ENCODE measurements at regions not wholly inside any gene's neighbourhood (a gene's known extent, or its start where the extent isn't known, plus 50 kb on each side); places are given as distances from the start of the nearest gene placed in this dataset.

GRCh38 chr11:112457532-112457931, 196.9 kb upstream of the PLET1 start:
- Histone ChIP-seq H3K9me3 (no peaks in the 10 kb centered on the region), H3K27ac (no peak overlapping the region), H3K27me3 (no peaks in the 10 kb centered on the region), H3K36me3 (no peaks in the 10 kb centered on the region), H3K4me1 (no peaks in the 10 kb centered on the region), H3K4me3 (no peak overlapping the region)
- no peak for TF ChIP-seq EP300 (IDR thresholded peaks at IDR 0.05)
- TF ChIP-seq POLR2A (IDR thresholded peaks at IDR 0.05), result no peak
- TF ChIP-seq POLR2AphosphoS5 (IDR thresholded peaks at IDR 0.05), result no peak
- no peak for TF ChIP-seq CTCF (IDR thresholded peaks at IDR 0.05)
- no peak for ATAC-seq
- 90 to 97% methylated on average over 2 of the region's 2 CpGs for WGBS, 2 donors (ENCODE audit: low coverage in 1 of 2)

- H3K4me3 ChIP-seq, result no peak overlapping the region
- H3K27me3 ChIP-seq, result no peaks in the 10 kb centered on the region
- no peak overlapping the region for H3K27ac ChIP-seq
- no peak for TF ChIP-seq EP300 (IDR thresholded peaks at IDR 0.05)
- no peak for TF ChIP-seq CTCF (IDR thresholded peaks at IDR 0.05)
- TF ChIP-seq POLR2A (IDR thresholded peaks at IDR 0.05), result no peak
- no peak for TF ChIP-seq POLR2AphosphoS5 (IDR thresholded peaks at IDR 0.05)
- no peaks in the 10 kb centered on the region for H3K4me1 ChIP-seq
- 79 to 86% methylated on average over 4 of the region's 4 CpGs for WGBS, 2 donors (ENCODE audit: low coverage in 1 of 2)
- H3K9me3 ChIP-seq, result no peaks in the 10 kb centered on the region
- ATAC-seq, result no peak
- H3K36me3 ChIP-seq, result no peaks in the 10 kb centered on the region
Measured at GRCh38 chr11:112459001-112459400, 198.3 kb upstream of the PLET1 start.

GRCh38 chr11:112460141-112460540, 199.5 kb upstream of the PLET1 start:
- Histone ChIP-seq H3K36me3 (no peaks in the 10 kb centered on the region), H3K27ac (no peak overlapping the region), H3K4me1 (no peaks in the 10 kb centered on the region), H3K27me3 (no peaks in the 10 kb centered on the region), H3K9me3 (no peaks in the 10 kb centered on the region), H3K4me3 (no peak overlapping the region)
- TF ChIP-seq POLR2AphosphoS5 (IDR thresholded peaks at IDR 0.05) (no peak), POLR2A (IDR thresholded peaks at IDR 0.05) (no peak), EP300 (IDR thresholded peaks at IDR 0.05) (no peak), CTCF (IDR thresholded peaks at IDR 0.05) (no peak)
- no peak for ATAC-seq
- WGBS, 2 donors (ENCODE audit: low coverage in 1 of 2), result 82 to 86% methylated on average over 5 of the region's 5 CpGs

- Histone ChIP-seq H3K36me3 (no peaks in the 10 kb centered on the region), H3K4me1 (no peaks in the 10 kb centered on the region), H3K27ac (no peak overlapping the region), H3K4me3 (no peak overlapping the region), H3K27me3 (no peaks in the 10 kb centered on the region), H3K9me3 (no peaks in the 10 kb centered on the region)
- no peak for ATAC-seq
- TF ChIP-seq EP300 (IDR thresholded peaks at IDR 0.05) (no peak), CTCF (IDR thresholded peaks at IDR 0.05) (no peak), POLR2A (IDR thresholded peaks at IDR 0.05) (no peak), POLR2AphosphoS5 (IDR thresholded peaks at IDR 0.05) (no peak)
- 80% methylated on average over 1 of the region's 1 CpG; no CpG with 5 or more reads in 1 of the 2 donors for WGBS, 2 donors (ENCODE audit: low coverage in 1 of 2)
Measured at GRCh38 chr11:112464949-112465348, 204.3 kb upstream of the PLET1 start.

GRCh38 chr11:112465433-112466024, 204.9 kb upstream of the PLET1 start:
- no peak overlapping the region for H3K4me3 ChIP-seq
- no peaks in the 10 kb centered on the region for H3K4me1 ChIP-seq
- H3K27ac ChIP-seq, result no peak overlapping the region
- H3K9me3 ChIP-seq, result no peaks in the 10 kb centered on the region
- no peaks in the 10 kb centered on the region for H3K27me3 ChIP-seq
- no peaks in the 10 kb centered on the region for H3K36me3 ChIP-seq
- WGBS, 2 donors (ENCODE audit: low coverage in 1 of 2), result 71 to 73% methylated on average over 3 to 6 of the region's 6 CpGs
- TF ChIP-seq POLR2A (IDR thresholded peaks at IDR 0.05), result no peak
- TF ChIP-seq POLR2AphosphoS5 (IDR thresholded peaks at IDR 0.05), result no peak
- TF ChIP-seq EP300 (IDR thresholded peaks at IDR 0.05), result no peak
- TF ChIP-seq CTCF (IDR thresholded peaks at IDR 0.05), result no peak
- ATAC-seq, result no peak
